Suprapubic skin (tissue), 3 donors: ENCODE measurements at regions not wholly inside any gene's neighbourhood (a gene's known extent, or its start where the extent isn't known, plus 50 kb on each side); places are given as distances from the start of the nearest gene placed in this dataset.

Source experiments
- POLR2A ChIP-seq, 2 donors: fragments of 450-650 bp; IDR thresholded peaks; one replicate each; pipeline ENCODE4 v1.6.1; 2017; ENCODE audit warnings: antibody characterized with exemption in 2 of 2, mild to moderate bottlenecking in 2 of 2, moderate library complexity in 2 of 2
- TF ChIP-seq, protein P1 (sequence below), 2 donors: fragments of 200-600 bp in 1 of 2; fragments of 450-650 bp in 1 of 2; sonication (generic) in 1 of 2; IDR thresholded peaks; one replicate each; pipeline ENCODE4 v1.5.1; 2016 to 2019; ENCODE audit warnings: antibody characterized with exemption in 2 of 2, mild to moderate bottlenecking in 1 of 2, moderate library complexity in 1 of 2

GRCh38 chr6:84448331-84448730 is 220.9 kb upstream of the CEP162 start:
- TF ChIP-seq, protein P1, sequence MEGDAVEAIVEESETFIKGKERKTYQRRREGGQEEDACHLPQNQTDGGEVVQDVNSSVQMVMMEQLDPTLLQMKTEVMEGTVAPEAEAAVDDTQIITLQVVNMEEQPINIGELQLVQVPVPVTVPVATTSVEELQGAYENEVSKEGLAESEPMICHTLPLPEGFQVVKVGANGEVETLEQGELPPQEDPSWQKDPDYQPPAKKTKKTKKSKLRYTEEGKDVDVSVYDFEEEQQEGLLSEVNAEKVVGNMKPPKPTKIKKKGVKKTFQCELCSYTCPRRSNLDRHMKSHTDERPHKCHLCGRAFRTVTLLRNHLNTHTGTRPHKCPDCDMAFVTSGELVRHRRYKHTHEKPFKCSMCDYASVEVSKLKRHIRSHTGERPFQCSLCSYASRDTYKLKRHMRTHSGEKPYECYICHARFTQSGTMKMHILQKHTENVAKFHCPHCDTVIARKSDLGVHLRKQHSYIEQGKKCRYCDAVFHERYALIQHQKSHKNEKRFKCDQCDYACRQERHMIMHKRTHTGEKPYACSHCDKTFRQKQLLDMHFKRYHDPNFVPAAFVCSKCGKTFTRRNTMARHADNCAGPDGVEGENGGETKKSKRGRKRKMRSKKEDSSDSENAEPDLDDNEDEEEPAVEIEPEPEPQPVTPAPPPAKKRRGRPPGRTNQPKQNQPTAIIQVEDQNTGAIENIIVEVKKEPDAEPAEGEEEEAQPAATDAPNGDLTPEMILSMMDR (IDR thresholded peaks at IDR 0.05): no peak
- TF ChIP-seq POLR2A (IDR thresholded peaks at IDR 0.05): no peak
